Inflammatory macrophage (primary cell): ENCODE measurements at regions not wholly inside any gene's neighbourhood (a gene's known extent, or its start where the extent isn't known, plus 50 kb on each side); places are given as distances from the start of the nearest gene placed in this dataset.
A peak's percentile ranks its signal among the peaks of the same experiment; 100 is the strongest.
"Not testable (repeated sequence)": the region's sequence is repeated elsewhere in the genome, so short reads cannot be mapped to it uniquely, and the experiment has no call there.

Experiments used
- DNase-seq, 2 donors: peaks; one replicate each; pipeline ENCODE4 v3.0.0-alpha.2; 2020 to 2022

GRCh38 chr15:22241451-22241850, 161.1 kb downstream of the OR4M2 start:
- no peak for DNase-seq

GRCh38 chr15:22242311-22242710, 162.0 kb downstream of the OR4M2 start:
- not testable (repeated sequence) for DNase-seq

DNA sequence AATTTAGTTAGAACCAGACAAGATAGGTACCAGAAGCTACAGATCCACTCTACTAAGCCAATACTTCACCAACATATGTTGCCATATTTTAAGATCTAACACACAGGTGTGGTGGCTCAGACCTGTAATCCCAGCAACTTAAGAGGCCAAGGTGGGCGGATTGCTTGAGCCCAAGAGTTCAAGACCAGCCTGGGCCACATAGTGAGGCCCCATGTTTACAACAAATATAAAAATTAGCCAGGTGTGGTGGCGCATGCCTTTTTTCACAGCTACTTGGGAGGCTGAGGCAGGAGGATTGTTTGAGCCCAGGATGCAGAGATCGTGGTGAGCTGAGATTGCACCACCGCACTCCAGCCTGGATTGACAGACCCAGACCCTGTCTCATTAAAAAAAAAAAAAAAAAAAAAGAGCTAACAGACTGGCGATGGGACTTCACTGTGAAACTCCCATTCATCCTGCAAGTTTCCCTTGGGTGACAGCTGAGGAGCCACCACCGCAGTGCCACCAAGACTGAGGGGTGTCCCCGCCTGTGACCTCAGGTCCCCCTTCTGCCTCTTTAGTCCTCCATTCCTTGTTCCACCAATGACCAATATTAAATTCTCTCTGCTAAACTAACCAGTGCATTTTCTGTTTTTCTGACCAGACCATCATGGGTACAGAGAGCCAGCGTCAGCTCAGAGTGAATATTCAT, 163.3 kb downstream of the OR4M2 start:
- DNase-seq, result no peak

- DNase-seq, result not testable (repeated sequence)
Observed at GRCh38 chr15:22249511-22249910, 169.2 kb downstream of the OR4M2 start.

- peak in 1 of 2 donors; percentile 25 for DNase-seq
Observed at GRCh38 chr15:22250501-22251290, 170.4 kb downstream of the OR4M2 start.

- no peak for DNase-seq
Observed at GRCh38 chr15:22251422-22251821, 171.1 kb downstream of the OR4M2 start.

GRCh38 chr15:22252047-22252446, 171.7 kb downstream of the OR4M2 start:
- not testable (repeated sequence) for DNase-seq

GRCh38 chr15:22252521-22252920, 172.2 kb downstream of the OR4M2 start:
- DNase-seq, result not testable (repeated sequence)

- not testable (repeated sequence) for DNase-seq
Observed at GRCh38 chr15:22253002-22253675, 172.8 kb downstream of the OR4M2 start.

DNA sequence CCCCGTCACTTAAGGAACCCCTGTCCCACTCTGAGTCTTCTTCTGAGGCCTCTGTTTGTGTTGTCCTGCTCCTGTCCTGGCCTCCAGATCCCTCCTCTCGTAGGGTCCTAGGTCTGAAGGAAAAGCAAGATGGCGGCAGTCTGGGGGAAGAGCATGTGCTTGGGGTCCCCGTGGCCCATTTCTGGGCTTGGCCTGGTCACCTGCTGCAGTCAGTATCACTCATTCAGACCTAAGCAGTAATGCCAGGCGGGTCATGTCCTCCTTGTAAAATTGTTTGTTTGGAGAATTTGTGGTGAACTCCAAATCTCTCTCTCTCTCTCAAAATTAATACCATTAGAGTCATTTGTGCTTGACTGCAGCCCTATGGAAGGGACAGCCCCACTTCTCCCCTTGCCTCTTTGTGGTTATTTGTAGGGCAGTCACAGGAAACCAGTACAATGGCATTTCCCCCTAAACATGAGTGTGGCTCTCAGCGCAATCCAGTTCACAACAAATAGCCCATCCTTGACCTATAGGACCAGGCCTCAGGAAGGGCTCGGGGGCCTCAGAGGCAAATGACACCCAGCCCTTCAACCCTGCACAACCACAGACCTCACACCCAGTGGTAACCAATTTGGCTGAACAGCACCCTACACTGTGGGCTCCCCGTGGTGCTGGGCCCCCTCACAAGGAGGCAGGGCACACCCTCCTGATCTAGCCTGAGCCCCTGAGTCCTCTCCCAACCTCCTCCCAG, 173.5 kb downstream of the OR4M2 start:
- DNase-seq, result peak in 1 of 2 donors; percentile 39

DNA sequence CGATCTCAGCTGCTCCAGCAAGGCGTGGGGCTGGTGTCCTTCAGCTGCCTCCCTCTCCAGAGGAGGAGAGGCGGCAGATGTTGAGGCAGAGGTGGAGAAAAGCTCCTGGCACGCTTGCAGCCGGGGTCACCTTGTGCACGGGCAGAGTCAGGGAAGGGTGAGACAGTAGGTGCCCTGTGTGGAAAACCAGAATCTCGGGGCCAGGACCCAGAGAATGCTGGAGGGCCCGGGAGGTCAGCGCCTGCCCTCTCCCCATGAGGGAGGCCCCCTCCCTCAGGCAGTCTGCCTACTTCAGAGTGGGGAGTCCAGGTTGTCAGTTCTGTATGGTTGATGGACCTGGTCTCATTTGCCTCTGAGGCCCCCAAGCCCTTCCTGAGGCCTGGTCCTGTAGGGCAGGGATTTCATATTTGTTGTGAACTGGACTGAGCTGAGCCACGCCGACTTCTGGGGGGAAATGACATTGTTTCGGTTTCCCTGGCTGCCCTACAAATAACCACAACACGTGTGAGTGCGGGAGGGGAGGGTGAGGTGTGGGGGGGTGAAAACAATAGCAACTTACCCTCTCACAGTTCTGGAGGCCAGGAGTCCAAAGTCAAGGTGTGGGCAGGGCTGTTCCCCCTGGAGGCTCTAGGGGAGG, 174.2 kb downstream of the OR4M2 start:
- DNase-seq, result not testable (repeated sequence)

DNA sequence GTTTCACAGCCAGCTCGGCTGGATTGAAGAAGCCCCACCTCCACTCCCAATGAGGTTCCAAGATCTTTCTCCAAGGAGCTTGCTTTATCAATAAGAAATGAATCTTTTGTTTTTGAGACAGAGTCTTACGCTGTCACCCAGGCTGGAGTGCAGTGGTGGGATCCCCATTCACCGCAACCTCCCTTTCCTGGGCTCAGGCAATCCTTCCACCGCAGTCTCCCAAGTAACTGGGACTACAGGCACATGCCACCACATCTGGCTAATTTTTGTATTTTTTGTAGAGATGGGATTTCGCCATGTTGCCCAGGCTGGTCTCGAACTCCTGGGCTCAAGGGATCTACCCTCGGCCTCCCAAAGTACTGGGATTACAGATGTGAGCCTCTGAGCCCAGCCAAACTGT, 175.3 kb downstream of the OR4M2 start:
- not testable (repeated sequence) for DNase-seq

DNA sequence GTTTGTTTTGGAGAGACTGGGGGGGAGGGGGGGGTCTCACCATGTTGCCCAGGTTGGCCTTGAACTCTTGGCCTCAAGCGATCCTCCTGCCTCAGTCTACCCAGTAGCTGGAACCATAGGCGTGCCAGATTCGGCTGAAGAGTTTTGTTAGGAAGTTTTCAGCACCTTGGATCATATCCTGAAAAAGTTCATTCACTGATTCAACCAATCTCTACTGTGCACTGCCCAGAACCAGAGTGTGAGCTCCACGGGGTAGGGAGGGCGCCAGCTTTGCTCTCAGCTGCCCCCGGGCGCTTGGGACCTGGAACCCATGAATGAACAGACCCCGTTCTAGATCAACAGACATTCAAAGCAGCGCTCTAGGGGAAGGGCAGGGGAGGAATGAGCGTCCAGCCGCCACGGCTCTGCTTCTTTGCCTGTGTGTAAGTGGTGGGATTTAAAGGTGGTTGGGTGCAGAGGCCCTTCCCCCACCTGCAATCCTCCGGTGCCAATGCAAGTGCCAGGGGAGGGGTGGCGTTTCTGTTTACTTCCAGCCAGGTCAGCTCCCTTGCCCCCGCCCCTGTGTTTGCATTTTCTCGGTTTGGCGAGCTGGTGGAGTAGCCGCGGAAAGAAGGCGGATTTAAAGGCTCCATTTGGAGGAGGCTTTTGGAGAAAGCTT, 176.2 kb downstream of the OR4M2 start:
- DNase-seq, result not testable (repeated sequence)

- DNase-seq, result no peak
Observed at GRCh38 chr15:22257047-22258008, 177.0 kb downstream of the OR4M2 start.

- DNase-seq, result no peak
Observed at GRCh38 chr15:22258009-22258397, 177.7 kb downstream of the OR4M2 start.

- no peak for DNase-seq
Observed at GRCh38 chr15:22258398-22259150, 178.2 kb downstream of the OR4M2 start.

DNA sequence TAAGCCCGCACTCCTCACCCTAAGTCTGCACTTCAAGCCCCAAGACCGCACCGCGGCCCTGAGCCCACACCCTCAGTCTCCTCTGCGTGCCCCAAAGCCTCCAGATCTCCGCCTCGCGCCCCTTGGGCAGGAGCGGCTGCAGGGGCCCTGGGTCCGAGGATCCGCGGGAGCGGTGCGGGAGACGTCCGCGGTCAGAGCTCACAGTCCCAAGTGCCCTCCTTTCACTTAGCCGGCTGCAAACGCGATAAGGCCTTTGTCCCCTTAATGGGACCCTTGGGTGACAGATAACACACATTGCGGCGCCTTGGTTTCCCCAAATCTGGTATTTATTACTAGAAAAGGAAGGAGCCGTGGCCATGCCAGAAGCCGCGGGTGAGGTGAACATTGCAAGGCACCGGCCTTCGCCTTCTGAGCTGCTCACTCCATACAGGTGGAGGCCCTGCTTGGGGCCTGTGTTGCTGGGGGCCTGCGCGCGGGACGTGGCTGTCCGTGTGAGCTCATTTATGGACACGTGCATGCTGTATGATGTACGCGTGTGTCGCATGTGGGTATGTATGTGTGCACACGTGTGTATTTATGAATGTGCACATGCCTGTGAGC, 178.9 kb downstream of the OR4M2 start:
- not testable (repeated sequence) for DNase-seq

DNA sequence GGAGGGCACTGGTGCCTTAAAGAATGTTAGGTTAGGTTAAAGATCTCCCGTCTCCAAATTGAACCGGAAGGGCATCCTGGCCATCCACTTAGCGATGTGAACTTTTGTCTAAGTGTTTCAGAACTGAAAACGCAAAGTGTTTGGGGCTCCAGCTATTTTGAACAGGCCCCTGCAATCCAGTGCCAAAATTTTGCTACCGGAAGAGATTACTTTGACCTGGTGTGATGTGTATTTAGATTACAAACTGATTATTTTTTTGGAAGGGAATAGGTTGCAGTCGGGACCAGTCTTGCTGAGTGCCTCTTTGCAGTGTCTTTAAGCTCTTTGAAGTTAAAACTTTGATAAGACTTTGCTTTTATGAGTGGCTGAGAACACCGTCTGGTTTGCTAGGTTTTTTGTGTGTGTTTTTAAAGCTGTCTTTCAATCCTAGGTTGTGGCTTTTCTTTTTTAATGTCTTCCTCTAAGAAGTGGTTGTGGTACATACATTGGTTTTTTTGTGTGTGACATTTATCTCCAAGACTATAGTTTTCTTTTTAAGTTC, 179.6 kb downstream of the OR4M2 start:
- no peak for DNase-seq

- peak; percentile 89 to 99 for DNase-seq
Observed at GRCh38 chr15:22262613-22263020, 182.3 kb downstream of the OR4M2 start.
